ENCODE measurements at regions not wholly inside any gene's neighbourhood (a gene's known extent, or its start where the extent isn't known, plus 50 kb on each side); places are given as distances from the start of the nearest gene placed in this dataset.

- in situ Hi-C loops (cut with HindIII; ENCODE audit: low sequenced_read_pairs): no loop called here
- H3K4me3 ChIP-seq (ENCODE audit: low read depth, low read length): no peak overlapping the region
- DNase-seq (ENCODE audit: low read depth, low spot score): no peak
- no peak for TF ChIP-seq CTCF (IDR thresholded peaks at IDR 0.05; ENCODE audit: low read depth, low read length)
These were observed 1029.7 kb upstream of the TENM3 start for GRCh38 chr4:181213551-181213950.

- DNase-seq (ENCODE audit: low read depth, low spot score): no peak
- no peak for TF ChIP-seq CTCF (IDR thresholded peaks at IDR 0.05; ENCODE audit: low read depth, low read length)
- in situ Hi-C loops (cut with HindIII; ENCODE audit: low sequenced_read_pairs): no loop called here
- H3K4me3 ChIP-seq (ENCODE audit: low read depth, low read length): no peak overlapping the region
These were observed 1026.7 kb upstream of the TENM3 start for GRCh38 chr4:181216501-181216900.

DNA sequence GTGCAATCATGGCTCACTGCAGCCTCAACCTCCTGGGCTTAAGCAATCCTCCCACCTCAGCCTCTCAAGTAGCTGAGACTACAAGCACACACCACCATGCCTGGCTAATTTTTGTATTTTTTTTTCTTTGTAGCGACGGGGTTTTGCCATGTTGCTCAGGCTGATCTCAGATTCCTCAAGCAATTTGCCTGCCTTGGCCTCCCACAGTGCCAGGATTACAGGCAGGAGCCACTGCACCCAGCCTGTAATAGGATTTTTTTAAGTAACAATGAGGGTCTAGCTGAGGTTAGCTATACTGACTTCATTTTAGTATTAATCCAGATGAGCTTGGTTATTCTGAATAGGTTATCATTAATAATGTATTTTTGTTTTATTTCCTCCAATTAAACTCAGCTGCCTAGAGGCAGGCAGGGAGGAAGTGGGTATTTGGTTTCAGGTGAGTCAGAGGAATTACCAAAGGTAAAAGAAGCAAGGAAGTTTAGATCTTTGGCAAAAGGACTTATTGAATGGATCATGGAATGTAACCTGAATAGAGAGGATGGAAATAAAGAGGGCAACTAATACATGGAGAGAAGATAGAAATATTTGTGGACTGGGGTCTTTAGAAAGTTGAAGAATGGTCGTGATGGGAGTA lies 1023.3 kb upstream of the TENM3 start:
- in situ Hi-C loops (cut with HindIII; ENCODE audit: low sequenced_read_pairs): no loop called here
- no peak overlapping the region for H3K4me3 ChIP-seq (ENCODE audit: low read depth, low read length)
- DNase-seq (ENCODE audit: low read depth, low spot score): no peak
- no peak for TF ChIP-seq CTCF (IDR thresholded peaks at IDR 0.05; ENCODE audit: low read depth, low read length)

DNA sequence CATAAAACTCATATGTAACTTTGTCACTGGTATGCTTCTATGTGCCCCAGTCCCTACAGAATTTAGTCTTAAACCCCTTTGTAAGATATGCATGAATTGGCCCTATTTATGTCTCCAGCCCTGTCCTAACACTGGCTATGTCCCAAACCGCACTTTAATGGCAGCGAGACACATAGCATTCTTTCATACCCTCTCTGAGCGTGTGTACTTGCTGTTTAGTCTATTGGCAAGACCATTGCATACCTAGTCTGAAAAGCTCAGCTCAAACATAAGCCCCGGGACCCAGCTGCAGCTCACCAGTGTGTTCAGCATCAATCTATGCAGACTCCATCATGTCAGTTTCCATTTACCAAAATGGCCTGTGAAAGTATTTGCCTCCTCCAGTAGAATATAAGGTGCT lies 1018.4 kb upstream of the TENM3 start:
- TF ChIP-seq CTCF (IDR thresholded peaks at IDR 0.05; ENCODE audit: low read depth, low read length): no peak
- peak; percentile 29 for DNase-seq (ENCODE audit: low read depth, low spot score)
- in situ Hi-C loops (cut with HindIII; ENCODE audit: low sequenced_read_pairs): no loop called here
- H3K4me3 ChIP-seq (ENCODE audit: low read depth, low read length): no peak overlapping the region

- H3K4me3 ChIP-seq (ENCODE audit: low read depth, low read length): no peak overlapping the region
- no peak for TF ChIP-seq CTCF (IDR thresholded peaks at IDR 0.05; ENCODE audit: low read depth, low read length)
- in situ Hi-C loops (cut with HindIII; ENCODE audit: low sequenced_read_pairs): no loop called here
- no peak for DNase-seq (ENCODE audit: low read depth, low spot score)
These were observed 1017.5 kb upstream of the TENM3 start for GRCh38 chr4:181225616-181226261.

GRCh38 chr4:181234951-181235680 lies 1008.1 kb upstream of the TENM3 start:
- no peak for DNase-seq (ENCODE audit: low read depth, low spot score)
- TF ChIP-seq CTCF (IDR thresholded peaks at IDR 0.05; ENCODE audit: low read depth, low read length): no peak
- in situ Hi-C loops (cut with HindIII; ENCODE audit: low sequenced_read_pairs): no loop called here
- H3K4me3 ChIP-seq (ENCODE audit: low read depth, low read length): no peak overlapping the region

Measured in astrocyte of the spinal cord (primary cell).